HG02623 (cell line): ENCODE measurements at regions not wholly inside any gene's neighbourhood (a gene's known extent, or its start where the extent isn't known, plus 50 kb on each side); places are given as distances from the start of the nearest gene placed in this dataset.
"Not testable (repeated sequence)": the region's sequence is repeated elsewhere in the genome, so short reads cannot be mapped to it uniquely, and the experiment has no call there.

Source experiments
- ATAC-seq: cut with Tn5 transposase; IDR thresholded peaks from one replicate; pipeline ENCODE4 v1.9.1; 2021; ENCODE audit warnings: moderate library complexity; ENCODE audit not compliant: unreplicated experiment

DNA sequence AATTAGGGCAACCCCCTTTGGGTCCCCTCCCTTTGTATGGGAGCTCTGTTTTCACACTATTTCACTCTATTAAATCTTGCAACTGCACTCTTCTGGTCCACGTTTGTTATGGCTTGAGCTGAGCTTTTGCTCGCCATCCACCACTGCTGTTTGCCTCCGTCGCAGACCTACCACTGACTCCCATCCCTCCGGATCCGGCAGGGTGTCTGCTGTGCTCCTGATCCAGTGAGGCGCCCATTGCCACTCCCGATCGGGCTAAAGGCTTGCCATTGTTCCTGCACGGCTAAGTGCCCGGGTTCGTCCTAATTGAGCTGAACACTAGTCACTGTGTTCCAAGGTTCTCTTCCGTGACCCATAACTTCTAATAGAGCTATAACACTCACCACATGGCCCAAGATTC, 1424.7 kb downstream of the SLITRK1 start:
- ATAC-seq, result not testable (repeated sequence)

DNA sequence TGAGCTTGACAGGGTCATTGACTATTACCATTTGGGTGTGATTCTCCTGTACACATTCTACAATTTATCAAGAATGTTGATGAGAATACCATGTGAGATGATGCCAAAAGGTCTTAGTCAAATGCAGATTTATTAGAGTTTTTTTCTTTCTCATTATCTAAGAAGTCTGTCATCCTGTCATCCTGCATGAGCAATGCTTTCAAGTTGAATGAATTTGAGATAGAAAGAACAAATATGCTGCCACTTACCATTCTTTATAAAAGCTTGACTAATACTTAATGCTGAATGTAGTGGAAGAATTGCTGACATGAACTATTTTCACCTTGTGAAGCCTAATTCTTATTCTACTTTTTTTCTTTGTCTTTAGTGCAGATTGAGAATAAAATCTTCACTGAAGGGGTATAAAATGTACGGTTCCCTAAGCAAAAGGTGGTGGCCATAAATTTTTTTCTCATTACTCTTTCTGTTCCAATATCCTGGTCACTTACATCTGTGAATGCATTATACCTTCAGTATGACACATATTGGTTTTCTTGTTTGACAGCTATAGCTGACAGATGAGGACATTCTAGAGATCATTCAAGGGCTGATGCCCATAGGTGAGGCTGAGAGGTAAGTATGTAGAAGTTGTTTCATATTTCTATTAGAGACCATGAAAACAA, 1434.7 kb downstream of the SLITRK1 start:
- no peak for ATAC-seq

DNA sequence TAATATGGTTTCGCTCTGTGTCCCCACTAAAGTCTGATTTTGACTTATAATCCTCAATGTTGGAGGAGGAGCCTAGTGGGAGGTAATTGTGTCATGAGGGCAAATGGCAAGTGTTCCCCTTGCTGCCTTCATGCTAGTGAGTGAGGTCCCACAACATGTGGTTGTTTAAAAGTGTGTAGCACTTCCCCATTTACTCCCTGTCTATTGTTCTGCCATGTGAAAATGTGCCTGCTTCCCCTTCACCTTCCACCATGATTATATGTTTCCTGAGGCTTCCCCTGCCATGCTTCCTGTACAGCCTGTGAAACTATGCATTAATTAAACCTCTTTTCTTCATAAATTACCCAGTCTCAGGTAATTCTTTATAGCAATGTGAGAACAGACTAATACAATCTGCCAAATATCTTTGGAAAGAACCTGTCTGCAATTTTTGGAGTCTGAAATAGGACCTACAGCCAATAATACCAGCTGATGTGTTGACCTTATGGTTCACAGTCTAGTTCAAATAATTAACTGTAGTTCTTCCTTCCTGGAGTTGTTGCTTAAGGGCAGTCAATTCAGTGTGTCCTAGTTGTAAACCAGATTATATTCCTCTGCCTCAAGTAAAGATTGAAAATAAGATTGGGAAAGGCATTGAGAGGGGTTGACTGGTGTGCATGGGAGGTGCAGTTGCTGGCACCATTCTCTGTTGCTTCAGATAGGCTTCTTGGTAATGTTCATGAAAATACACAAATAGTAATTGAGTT, 1442.9 kb downstream of the SLITRK1 start:
- no peak for ATAC-seq

DNA sequence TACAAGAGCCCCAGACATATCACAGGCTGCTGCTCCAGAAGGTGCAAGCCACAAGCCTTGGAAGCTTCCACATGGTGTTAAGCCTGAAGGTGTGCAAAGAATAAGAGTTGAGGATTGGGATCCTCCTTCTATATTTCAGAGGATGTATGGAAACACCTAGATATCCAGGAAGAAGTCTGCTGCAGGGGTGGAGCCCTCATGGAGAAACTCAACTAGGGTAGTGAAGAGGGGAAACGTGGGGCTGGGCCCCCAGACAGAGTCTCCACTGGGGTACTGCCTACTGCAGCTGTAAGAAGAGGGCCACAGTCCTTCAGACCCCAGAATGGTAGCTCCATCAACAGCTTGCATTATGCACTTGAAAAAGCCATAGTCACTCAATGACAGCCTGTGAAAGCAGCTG, 1444.0 kb downstream of the SLITRK1 start:
- no peak for ATAC-seq

DNA sequence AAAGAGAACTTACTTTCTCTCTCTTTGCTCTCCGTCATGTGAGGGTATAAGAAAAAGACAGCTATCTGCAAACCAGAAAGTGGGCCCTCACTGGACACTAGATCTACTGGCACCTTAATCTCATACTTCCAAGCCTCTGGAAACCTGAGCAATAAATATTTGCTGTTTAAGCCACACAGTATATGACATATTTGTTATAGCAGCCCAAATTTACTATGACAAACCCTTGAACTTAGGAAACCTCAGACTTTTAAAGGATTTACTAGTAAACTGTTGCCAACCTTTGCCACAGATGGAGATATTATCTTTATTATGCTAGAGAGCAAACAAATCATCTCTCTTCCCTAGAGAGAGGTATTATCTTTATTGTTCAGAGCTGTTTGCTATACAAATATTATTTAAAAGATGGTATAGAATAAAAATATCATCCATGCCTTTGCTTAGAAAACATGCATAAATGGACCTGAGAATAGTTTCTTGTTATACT, 1446.1 kb downstream of the SLITRK1 start:
- ATAC-seq, result no peak

DNA sequence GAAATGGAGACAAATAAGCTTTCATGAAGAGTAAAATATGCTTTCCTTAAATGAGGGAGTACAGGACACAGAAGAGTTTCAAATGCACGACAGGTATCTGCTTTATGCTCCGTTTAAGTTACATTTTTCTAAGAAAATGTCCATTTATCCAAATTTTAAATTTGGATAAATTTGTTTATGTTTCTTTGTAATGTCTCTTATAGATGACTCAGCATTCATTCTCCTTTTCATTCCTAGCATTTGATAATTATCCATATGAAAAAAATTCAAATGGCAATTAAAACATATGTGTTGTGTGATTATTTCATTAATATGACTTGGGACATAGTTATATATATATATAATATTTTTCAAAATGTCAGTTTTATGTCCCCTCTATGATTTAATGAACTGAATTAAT, 1449.3 kb downstream of the SLITRK1 start:
- no peak for ATAC-seq

DNA sequence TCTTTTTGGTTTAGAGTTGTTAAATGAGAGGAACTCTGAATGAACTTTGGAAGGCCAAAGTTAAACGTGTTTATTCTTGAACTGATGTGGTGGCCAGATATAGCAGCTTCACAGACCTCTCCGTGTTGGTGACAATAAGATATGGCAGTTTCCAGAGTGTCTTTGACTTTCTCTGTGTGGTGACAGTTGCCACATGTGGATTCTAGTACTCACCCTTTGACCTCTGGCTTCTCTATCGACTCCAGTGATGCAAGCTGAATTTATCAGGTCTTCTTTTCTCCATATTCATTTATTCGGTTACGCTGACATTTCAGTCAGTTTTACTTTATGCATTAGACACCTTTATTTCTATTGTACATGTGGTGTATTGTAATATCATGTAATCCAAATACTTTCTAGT, 1469.5 kb downstream of the SLITRK1 start:
- ATAC-seq, result no peak

DNA sequence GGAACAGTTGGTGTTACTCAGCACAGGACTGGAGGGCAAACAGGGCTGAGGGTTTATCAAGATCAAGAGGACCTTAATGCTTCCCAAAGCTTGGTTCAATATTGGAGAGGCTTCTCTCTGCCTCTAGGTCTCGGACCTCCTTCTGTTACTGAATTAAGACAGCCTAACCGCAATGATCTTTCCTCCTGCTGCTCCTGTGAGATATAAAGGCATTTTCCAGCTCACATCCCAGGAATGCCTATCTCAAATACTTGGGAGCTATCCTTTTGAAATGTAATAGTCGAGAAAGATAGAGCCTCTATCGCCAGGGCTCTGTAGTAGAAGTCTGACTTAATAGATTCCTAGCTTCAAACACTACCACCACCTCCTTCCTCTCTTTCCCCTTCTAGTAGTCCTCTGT, 1475.0 kb downstream of the SLITRK1 start:
- no peak for ATAC-seq

DNA sequence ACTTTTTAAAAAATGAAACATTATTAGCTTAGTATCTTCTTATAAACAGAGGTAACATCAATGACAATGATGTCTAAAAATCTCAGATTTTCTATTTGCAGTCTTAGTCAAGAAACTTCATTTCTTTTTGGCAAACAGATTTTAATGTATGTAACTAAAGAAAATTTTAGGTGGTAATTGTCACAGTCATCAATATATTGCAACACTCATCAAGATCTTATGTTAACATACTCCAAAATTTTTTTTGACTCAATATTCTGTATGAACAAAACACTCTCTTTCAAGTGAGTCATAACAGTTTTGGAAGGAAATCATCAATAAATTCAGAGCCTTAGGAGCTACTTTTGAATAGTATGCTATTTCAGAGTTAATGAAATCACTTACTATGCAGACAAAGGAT, 1507.6 kb downstream of the SLITRK1 start:
- no peak for ATAC-seq

DNA sequence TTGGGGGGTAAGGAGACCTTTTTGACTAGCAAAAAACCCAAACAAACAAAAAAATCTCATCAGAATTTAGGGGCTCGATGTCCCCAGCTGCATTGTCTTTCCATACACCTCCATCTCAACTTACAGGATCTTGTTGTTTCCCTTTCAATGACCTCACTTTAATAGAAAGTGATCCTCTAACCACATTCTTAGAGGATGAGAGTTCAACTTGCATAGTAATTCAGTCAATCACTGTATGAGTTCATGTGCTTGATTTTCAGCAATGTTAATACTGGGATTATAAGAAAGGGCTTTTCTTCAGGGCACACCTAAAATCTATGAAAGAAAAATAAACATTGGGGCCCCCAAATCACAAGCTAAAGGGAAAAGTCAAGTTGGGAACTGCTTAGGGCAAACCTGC, 1512.0 kb downstream of the SLITRK1 start:
- ATAC-seq, result no peak

DNA sequence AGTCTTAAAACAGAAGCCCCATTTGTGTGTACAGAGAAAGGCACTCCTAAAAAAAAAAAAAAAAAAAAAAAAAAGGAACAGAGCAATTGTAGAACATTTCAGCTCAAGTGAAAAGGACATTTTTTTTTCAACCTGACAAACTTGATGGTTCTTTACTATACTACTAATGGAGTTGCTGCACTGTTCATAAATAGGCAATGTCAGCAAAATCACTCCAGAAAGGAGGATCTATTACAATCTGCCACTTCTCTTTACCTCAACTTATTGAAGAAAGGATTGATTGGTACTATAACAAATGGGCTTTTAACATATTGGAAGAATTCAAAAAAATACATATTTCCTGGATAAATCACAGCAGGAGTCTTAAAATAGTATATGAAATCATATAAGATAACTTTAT, 1517.7 kb downstream of the SLITRK1 start:
- no peak for ATAC-seq

DNA sequence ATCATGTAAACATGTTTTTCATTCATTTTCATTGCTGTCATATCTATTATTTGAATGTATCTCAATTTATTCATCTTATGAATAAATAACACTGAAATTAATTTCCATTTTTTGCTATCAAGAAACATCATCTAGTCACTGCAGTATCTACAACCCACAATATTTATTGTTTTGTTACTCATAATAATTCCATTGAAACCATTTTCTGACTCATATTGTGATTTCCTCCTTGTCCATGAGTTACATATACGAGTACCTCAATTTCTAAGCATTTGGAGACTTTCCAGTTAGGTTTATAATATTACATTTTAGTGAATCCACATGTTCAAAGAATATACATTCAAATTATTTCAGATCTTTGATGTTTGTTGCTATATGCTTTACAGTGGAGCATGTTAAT, 1524.0 kb downstream of the SLITRK1 start:
- no peak for ATAC-seq

DNA sequence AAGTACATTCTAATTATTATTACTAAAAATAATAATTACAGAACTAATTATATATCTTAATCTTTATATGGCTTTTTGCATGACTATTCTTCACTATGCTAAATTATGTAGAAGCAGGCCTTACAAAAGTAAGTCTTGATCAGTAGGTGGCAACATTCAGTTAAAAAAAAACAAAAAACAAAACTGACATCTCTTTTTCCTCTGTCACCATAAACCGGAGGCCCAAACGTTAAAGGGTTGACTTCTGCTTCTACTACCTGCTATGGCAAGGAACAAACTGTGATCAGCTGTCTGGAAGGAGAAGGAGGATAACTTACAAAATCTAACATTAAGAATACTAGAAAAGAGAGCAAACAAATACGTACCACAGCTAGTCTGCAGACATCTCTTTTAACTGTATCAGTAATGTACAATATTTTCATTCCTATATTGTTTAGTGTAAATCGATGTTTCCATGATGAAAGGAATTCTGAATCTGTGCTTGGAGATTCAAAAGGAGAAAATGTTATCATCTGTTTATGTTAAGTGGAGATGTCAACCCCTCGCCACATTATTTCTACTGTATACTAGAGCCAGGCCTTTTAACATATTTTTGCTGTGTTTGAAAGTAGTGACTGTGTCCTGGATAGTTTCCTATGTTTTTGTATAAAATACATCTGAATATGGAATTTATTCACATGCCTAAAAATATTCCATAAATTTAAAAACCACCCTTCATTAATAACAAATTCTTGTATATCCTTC, 1525.4 kb downstream of the SLITRK1 start:
- no peak for ATAC-seq

DNA sequence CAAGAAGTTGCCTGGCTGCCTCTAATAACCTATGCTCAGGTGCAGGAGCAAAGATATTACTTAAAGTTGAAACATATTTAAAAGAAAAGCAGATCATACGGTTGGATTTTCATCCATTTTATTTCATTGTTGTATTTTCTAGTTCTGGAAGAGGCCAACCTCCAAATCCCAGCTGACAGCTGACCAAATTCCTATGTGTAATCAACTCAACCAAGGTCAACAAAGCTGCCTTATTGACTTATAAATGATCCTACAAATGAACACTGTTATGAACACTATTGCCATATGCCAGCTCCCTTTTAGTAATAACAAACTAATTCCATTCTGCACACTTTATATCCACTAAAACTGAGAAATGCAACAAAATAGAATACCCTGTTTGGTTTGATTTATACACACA, 1537.4 kb downstream of the SLITRK1 start:
- no peak for ATAC-seq

DNA sequence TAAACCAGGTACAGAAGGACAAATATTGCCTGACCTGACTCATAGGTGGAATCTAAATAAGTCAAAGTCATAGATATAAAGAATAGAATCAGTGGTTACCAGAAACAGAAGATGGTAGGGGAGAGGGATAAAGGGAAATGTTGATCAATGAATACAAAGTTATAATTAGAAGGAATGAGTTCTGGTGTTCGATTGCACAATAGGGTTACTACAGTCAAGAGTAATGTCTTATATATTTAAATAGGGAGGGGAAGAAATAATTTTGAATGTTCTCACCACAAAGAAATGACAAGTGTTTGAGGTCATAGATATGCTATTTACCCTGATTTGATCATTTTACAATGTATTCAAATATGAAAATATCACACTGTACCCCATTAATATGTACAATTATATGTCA, 1541.2 kb downstream of the SLITRK1 start:
- no peak for ATAC-seq

DNA sequence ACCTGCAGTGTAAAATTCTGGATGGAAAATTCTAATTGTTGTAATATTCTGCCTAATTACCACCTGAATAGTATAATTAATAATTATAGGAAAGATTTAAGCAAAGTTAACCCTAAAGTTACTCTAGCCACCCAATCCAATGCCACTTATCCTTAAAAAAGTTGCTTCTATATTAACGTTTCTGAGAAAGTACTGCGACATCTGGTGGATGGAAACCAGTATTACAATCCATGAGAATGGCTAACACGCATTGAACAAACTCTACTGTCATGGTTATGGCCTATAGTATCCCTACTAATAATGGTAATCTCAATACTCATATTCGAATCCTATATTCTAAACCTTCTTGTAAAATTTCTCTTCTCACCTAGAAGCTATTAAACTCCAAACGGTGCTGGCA, 1551.8 kb downstream of the SLITRK1 start:
- ATAC-seq, result peak; percentile 58

DNA sequence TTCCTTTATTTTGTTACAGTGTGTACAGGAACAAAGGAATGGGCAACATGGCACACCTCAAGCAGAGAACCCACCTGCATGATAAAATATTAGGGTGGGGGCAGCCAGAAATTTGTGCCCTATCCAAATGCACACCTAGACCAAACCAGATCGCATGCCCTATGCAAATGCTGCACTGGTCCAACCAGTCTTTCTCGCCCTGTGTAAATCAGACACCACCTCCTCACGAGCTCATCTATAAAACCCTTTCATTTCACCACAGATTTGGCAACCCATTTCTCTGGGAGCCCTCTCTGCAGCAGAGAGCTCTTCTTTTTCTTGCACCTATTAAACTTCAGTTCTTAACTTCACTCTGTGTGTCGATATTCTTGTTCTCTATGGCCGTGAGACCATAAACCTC, 1559.2 kb downstream of the SLITRK1 start:
- no peak for ATAC-seq

DNA sequence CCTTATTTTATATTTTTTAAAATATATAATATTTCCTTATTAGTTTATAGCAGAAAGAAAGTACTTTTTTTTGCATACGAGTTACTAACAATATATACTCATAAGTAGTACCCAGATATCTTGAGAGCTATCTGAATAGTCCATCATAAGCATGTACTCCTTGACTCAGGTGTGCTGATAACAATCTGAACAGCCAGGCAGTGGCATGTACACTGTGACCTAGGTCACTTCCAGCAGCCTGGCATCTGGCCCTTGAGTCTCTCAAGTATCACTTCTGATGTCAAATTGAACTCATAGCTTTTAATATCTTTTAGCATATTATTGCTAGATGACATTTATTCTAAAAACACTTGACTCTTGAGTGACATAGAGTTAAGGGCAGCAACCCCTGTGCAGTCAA, 1576.7 kb downstream of the SLITRK1 start:
- no peak for ATAC-seq

DNA sequence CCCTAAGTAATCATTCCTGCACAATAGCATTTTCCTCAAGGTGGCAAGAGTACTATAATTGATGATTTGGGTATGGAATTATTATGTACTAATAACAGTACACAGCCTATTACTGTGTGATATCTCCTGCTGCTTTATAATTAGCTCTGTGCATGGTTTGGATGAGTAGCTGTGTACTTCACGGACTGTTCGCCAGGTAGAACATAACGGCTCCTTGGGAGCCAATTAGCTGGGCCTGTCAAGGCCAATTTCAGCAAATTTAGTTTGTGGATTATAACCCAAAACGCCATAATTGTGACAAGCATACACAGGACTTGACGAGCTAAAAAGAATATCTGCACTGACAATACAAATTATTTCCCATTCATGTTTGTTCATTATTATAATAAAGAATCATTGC, 1584.2 kb downstream of the SLITRK1 start:
- ATAC-seq, result no peak

DNA sequence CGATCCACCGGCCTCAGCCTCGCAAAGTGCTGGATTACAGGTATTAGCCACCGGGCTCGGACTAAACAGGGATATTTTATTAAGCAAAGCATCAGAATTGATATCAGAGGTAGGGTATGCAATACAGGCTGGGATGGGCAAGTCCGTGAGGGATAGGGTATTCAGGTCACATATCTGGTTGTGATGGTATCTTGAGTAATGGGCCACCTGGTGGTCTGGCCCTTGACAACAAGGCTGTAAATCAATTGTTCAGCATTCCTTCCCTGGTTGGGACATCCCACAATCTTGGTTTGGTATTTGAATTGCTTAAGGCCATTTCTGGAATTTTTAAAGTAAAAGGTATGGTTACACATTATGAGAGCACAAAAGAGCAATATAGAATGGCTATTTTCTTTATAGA, 1588.0 kb downstream of the SLITRK1 start:
- no peak for ATAC-seq

DNA sequence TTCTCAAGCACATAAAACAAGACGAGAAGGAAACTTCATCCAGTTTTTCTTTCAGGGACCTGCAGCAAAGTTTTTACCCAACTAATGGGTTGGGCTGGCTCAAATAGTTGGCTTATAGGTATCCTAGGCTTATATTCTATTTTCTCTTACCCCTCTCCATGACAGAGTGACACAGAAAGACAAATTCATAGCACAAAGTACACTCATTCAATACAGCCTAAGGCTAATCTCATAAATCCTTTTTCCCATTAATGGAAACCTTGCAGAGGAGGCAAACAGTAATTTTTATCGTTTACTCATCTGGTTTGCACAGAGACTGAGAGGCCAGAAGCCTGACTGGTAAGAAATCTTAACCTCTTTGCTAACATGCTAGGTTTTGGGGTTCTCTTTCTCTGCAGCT, 1589.9 kb downstream of the SLITRK1 start:
- ATAC-seq, result no peak

DNA sequence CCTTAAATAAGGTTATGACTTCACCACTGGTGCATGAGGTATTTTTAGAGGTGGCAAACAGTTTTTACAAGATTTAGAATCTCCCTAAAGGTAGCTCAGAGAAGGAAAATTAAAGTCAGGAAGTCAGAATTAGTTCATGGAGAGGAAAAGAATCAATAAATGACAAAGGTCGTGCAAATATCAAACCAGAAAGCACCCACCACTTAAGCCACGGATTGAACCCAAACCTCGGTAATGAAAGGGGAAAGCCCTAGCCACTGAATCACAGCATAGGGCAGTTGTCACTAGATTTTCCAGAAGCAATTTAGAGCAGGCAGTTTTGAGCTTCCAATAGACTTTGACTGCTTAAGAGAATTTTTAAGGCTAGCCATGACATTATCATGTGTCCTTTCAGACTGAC, 1590.4 kb downstream of the SLITRK1 start:
- ATAC-seq, result no peak
